Smooth muscle cell (in vitro differentiated cells): ENCODE measurements at regions not wholly inside any gene's neighbourhood (a gene's known extent, or its start where the extent isn't known, plus 50 kb on each side); places are given as distances from the start of the nearest gene placed in this dataset.

ENCODE experiments used
- DNase-seq: peaks from one replicate; lab custom pipeline; 2025; ENCODE audit not compliant: unreplicated experiment; lab: John Stamatoyannopoulos, UW
- H2AFZ ChIP-seq: fragments of 200-600 bp; sonication (generic); 2 replicates; pipeline ENCODE4 v1.6.0; 2016; ENCODE audit warnings: antibody characterized with exemption, low read depth, mild to moderate bottlenecking
- H3F3A ChIP-seq: fragments of 200-600 bp; sonication (generic); 2 replicates; pipeline ENCODE4 v1.6.0; 2017; ENCODE audit warnings: antibody characterized with exemption, low read depth
- H3K27ac ChIP-seq: fragments of 200-600 bp; sonication (generic); 2 replicates; pipeline ENCODE4 v1.5.1; 2016; ENCODE audit warnings: low read depth, mild to moderate bottlenecking
- H3K27me3 ChIP-seq: fragments of 200-600 bp; sonication (generic); 2 replicates; pipeline ENCODE4 v1.6.1; 2016; ENCODE audit warnings: low read depth, mild to moderate bottlenecking
- H3K36me3 ChIP-seq: fragments of 200-600 bp; sonication (generic); 2 replicates; pipeline ENCODE4 v1.5.1; 2016; ENCODE audit warnings: low read depth
- H3K4me1 ChIP-seq: fragments of 200-600 bp; sonication (generic); 2 replicates; pipeline ENCODE4 v1.5.1; 2016; ENCODE audit warnings: low read depth
- H3K4me2 ChIP-seq: fragments of 200-600 bp; sonication (generic); 2 replicates; pipeline ENCODE4 v1.6.0; 2016; ENCODE audit warnings: mild to moderate bottlenecking
- H3K4me3 ChIP-seq: fragments of 200-600 bp; sonication (generic); 2 replicates; pipeline ENCODE4 v1.5.1; 2016; ENCODE audit warnings: mild to moderate bottlenecking
- H3K79me2 ChIP-seq: fragments of 200-600 bp; sonication (generic); 2 replicates; pipeline ENCODE4 v1.6.0; 2016; ENCODE audit warnings: low read depth, mild to moderate bottlenecking
- H3K9ac ChIP-seq: fragments of 200-600 bp; sonication (generic); 2 replicates; pipeline ENCODE4 v1.6.0; 2016; ENCODE audit warnings: low read depth
- H3K9me3 ChIP-seq: fragments of 200-600 bp; sonication (generic); replicated peaks from 2 replicates; pipeline ENCODE4 v1.5.1; 2016; ENCODE audit warnings: low read depth
- H4K20me1 ChIP-seq: fragments of 200-600 bp; sonication (generic); 2 replicates; pipeline ENCODE4 v1.6.0; 2016; ENCODE audit warnings: low read depth
- WGBS: methylation state at CpG from one replicate; pipeline ENCODE4 v1.1.7; 2016; ENCODE audit warnings: low lambda C conversion rate; 5-methylcytosine and 5-hydroxymethylcytosine counted together
- TF ChIP-seq, protein P1 (sequence below): fragments of 200-600 bp; sonication (generic); IDR thresholded peaks from 2 replicates; pipeline ENCODE4 v1.5.1; 2017; ENCODE audit warnings: borderline replicate concordance, mild to moderate bottlenecking, antibody characterized with exemption; ENCODE audit not compliant: insufficient read depth, poor library complexity, severe bottlenecking

- Histone ChIP-seq H3K79me2 (no peaks in the 10 kb centered on the region), H3K27me3 (no peaks in the 10 kb centered on the region), H3K9ac (no peak overlapping the region), H4K20me1 (no peaks in the 10 kb centered on the region), H3K4me1 (no peaks in the 10 kb centered on the region), H2AFZ (no peak overlapping the region), H3K4me2 (no peak overlapping the region), H3F3A (no peaks in the 10 kb centered on the region), H3K27ac (peak overlapping the region; percentile 55), H3K9me3 (no peaks in the 10 kb centered on the region), H3K36me3 (no peaks in the 10 kb centered on the region), H3K4me3 (no peak overlapping the region)
- TF ChIP-seq, protein P1, sequence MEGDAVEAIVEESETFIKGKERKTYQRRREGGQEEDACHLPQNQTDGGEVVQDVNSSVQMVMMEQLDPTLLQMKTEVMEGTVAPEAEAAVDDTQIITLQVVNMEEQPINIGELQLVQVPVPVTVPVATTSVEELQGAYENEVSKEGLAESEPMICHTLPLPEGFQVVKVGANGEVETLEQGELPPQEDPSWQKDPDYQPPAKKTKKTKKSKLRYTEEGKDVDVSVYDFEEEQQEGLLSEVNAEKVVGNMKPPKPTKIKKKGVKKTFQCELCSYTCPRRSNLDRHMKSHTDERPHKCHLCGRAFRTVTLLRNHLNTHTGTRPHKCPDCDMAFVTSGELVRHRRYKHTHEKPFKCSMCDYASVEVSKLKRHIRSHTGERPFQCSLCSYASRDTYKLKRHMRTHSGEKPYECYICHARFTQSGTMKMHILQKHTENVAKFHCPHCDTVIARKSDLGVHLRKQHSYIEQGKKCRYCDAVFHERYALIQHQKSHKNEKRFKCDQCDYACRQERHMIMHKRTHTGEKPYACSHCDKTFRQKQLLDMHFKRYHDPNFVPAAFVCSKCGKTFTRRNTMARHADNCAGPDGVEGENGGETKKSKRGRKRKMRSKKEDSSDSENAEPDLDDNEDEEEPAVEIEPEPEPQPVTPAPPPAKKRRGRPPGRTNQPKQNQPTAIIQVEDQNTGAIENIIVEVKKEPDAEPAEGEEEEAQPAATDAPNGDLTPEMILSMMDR: no peak
- WGBS: 28% methylated on average over 5 of the region's 5 CpGs
- DNase-seq: no peak
These were observed 56.1 kb upstream of the FUT8 start for GRCh38 chr14:65356327-65356836.

GRCh38 chr14:65357113-65357512 lies 55.4 kb upstream of the FUT8 start:
- Histone ChIP-seq H3K4me2 (no peak overlapping the region), H3K36me3 (no peaks in the 10 kb centered on the region), H3K27ac (peak overlapping the region; percentile 55), H3K9ac (no peak overlapping the region), H3K4me1 (no peaks in the 10 kb centered on the region), H3K4me3 (no peak overlapping the region), H3K27me3 (no peaks in the 10 kb centered on the region), H3F3A (no peaks in the 10 kb centered on the region), H4K20me1 (no peaks in the 10 kb centered on the region), H3K79me2 (no peaks in the 10 kb centered on the region), H3K9me3 (no peaks in the 10 kb centered on the region), H2AFZ (no peak overlapping the region)
- 67% methylated on average over 2 of the region's 2 CpGs for WGBS
- DNase-seq: no peak
- TF ChIP-seq, protein P1: no peak

DNA sequence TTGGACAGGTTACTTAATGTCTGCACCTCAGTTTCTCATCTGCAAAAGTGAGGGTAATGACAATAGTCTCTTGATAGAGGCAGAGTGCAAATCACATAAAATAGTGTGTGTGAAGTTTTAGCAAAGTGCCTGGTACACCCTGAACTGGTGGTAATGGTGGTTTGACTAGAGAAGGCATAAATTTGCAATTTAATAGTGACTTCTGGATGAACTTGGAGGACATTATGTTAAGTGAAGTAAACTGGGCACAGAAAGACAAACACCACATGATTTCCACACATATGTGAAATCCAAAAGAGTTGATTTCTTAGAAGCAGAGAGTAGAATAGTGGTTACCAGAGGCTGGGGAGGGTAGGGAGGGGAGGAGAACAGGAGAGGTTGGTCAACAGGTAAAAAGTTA lies 54.8 kb upstream of the FUT8 start:
- H2AFZ ChIP-seq: no peak overlapping the region
- TF ChIP-seq, protein P1: no peak

GRCh38 chr14:65359503-65359902 lies 53.0 kb upstream of the FUT8 start:
- TF ChIP-seq, protein P1: no peak
- Histone ChIP-seq H3K79me2 (no peaks in the 10 kb centered on the region), H3K9me3 (no peaks in the 10 kb centered on the region), H2AFZ (no peak overlapping the region), H3F3A (no peaks in the 10 kb centered on the region), H3K27ac (no peak overlapping the region), H3K4me1 (no peaks in the 10 kb centered on the region), H3K4me3 (no peak overlapping the region), H4K20me1 (no peaks in the 10 kb centered on the region), H3K27me3 (no peaks in the 10 kb centered on the region), H3K4me2 (no peak overlapping the region), H3K9ac (no peak overlapping the region), H3K36me3 (no peaks in the 10 kb centered on the region)
- no peak for DNase-seq
- 75% methylated on average over 3 of the region's 3 CpGs for whole genome bisulfite sequencing

More for the DNA sequence above, 54.8 kb upstream of the FUT8 start:
- Histone ChIP-seq H3K27ac (no peak overlapping the region), H4K20me1 (no peaks in the 10 kb centered on the region), H3K79me2 (no peaks in the 10 kb centered on the region), H3K4me1 (no peaks in the 10 kb centered on the region), H3F3A (no peaks in the 10 kb centered on the region), H3K9ac (no peak overlapping the region), H3K4me2 (no peak overlapping the region), H3K27me3 (no peaks in the 10 kb centered on the region), H3K4me3 (no peak overlapping the region), H3K9me3 (no peaks in the 10 kb centered on the region), H3K36me3 (no peaks in the 10 kb centered on the region)
- DNase-seq: no peak
